ENCODE measurements at regions not wholly inside any gene's neighbourhood (a gene's known extent, or its start where the extent isn't known, plus 50 kb on each side); places are given as distances from the start of the nearest gene placed in this dataset.

GRCh38 chr10:4730998-4731397 lies 95.0 kb upstream of the AKR1E2 start:
- no peak for DNase-seq

GRCh38 chr10:4725917-4726606 lies 99.9 kb upstream of the AKR1E2 start:
- DNase-seq: no peak

- DNase-seq: no peak
Observed at GRCh38 chr10:4723860-4724259, 102.1 kb upstream of the AKR1E2 start.

- DNase-seq: no peak
Observed at GRCh38 chr10:4721999-4722753, 103.8 kb upstream of the AKR1E2 start.

GRCh38 chr10:4720463-4720862 lies 105.5 kb upstream of the AKR1E2 start:
- DNase-seq: no peak

- DNase-seq: no peak
Observed at GRCh38 chr10:4719671-4720070, 106.3 kb upstream of the AKR1E2 start.

- DNase-seq: no peak
Observed at GRCh38 chr10:4719036-4719435, 107.0 kb upstream of the AKR1E2 start.

GRCh38 chr10:4718544-4718943 lies 107.5 kb upstream of the AKR1E2 start:
- DNase-seq: no peak

GRCh38 chr10:4717670-4718069 lies 108.3 kb upstream of the AKR1E2 start:
- DNase-seq: no peak

- no peak for DNase-seq
Observed at GRCh38 chr10:4710858-4711257, 115.1 kb upstream of the AKR1E2 start.

- no peak for DNase-seq
Observed at GRCh38 chr10:4708123-4708759, 117.8 kb upstream of the AKR1E2 start.

- no peak for DNase-seq
Observed at GRCh38 chr10:4707221-4707620, 118.8 kb upstream of the AKR1E2 start.

GRCh38 chr10:4704034-4704545 lies 121.9 kb upstream of the AKR1E2 start:
- DNase-seq: no peak

GRCh38 chr10:4701016-4701415 lies 125.0 kb upstream of the AKR1E2 start:
- DNase-seq: no peak

GRCh38 chr10:4699950-4700730 lies 125.9 kb upstream of the AKR1E2 start:
- DNase-seq: no peak

- no peak for DNase-seq
Observed at GRCh38 chr10:4698075-4698474, 127.9 kb upstream of the AKR1E2 start.

GRCh38 chr10:4696186-4696585 lies 129.8 kb upstream of the AKR1E2 start:
- no peak for DNase-seq

- DNase-seq: no peak
Observed at GRCh38 chr10:4693967-4694366, 132.0 kb upstream of the AKR1E2 start.

- no peak for DNase-seq
Observed at GRCh38 chr10:4692206-4692605, 133.8 kb upstream of the AKR1E2 start.

- no peak for DNase-seq
Observed at GRCh38 chr10:4691776-4692175, 134.2 kb upstream of the AKR1E2 start.

GRCh38 chr10:4691301-4691700 lies 134.7 kb upstream of the AKR1E2 start:
- DNase-seq: no peak

GRCh38 chr10:4688601-4689000 lies 137.4 kb upstream of the AKR1E2 start:
- DNase-seq: no peak

- DNase-seq: no peak
Observed at GRCh38 chr10:4688168-4688567, 137.8 kb upstream of the AKR1E2 start.
